ENCODE measurements at regions not wholly inside any gene's neighbourhood (a gene's known extent, or its start where the extent isn't known, plus 50 kb on each side); places are given as distances from the start of the nearest gene placed in this dataset.

- TF ChIP-seq POLR2AphosphoS5 (IDR thresholded peaks at IDR 0.05; ENCODE audit: low read depth, low read length) (no peak), REST (IDR thresholded peaks at IDR 0.05; ENCODE audit: insufficient read depth in 1 of 2, low read depth in 2 of 2, low read length in 2 of 2) (no peak), TAF1 (IDR thresholded peaks at IDR 0.05; ENCODE audit: borderline replicate concordance, insufficient read depth, low read length) (no peak)
Measured at GRCh38 chr2:7570247-7570646, 653.0 kb downstream of the RNF144A start.
